BLaER1 treated with 17β-estradiol and CSF1 and Interleukin-3, amounts not matched to agents 10 nM and 100 nM (cell line): ENCODE measurements at regions not wholly inside any gene's neighbourhood (a gene's known extent, or its start where the extent isn't known, plus 50 kb on each side); places are given as distances from the start of the nearest gene placed in this dataset.
"Not testable (repeated sequence)": the region's sequence is repeated elsewhere in the genome, so short reads cannot be mapped to it uniquely, and the experiment has no call there.

Source experiments
- H3K27ac ChIP-seq, 11 experiments: shearing (Covaris generic); formaldehyde crosslinking; 2 replicates each; pipeline ENCODE4 v1.8.1; 2022
- H3K27me3 ChIP-seq, 11 experiments: shearing (Covaris generic); formaldehyde crosslinking; 2 replicates each; pipeline ENCODE4 v1.8.1; 2022
- H3K36me3 ChIP-seq, 11 experiments: shearing (Covaris generic); formaldehyde crosslinking; 2 replicates each; pipeline ENCODE4 v1.8.1; 2022
- H3K4me1 ChIP-seq, 10 experiments: shearing (Covaris generic); formaldehyde crosslinking; 2 replicates each; pipeline ENCODE4 v1.8.1; 2022
- H3K4me2 ChIP-seq, 11 experiments: shearing (Covaris generic); formaldehyde crosslinking; 2 replicates each; pipeline ENCODE4 v1.8.1; 2022
- H3K4me3 ChIP-seq, 10 experiments: shearing (Covaris generic); formaldehyde crosslinking; 2 replicates each; pipeline ENCODE4 v1.8.1; 2022
- H3K9ac ChIP-seq, 11 experiments: shearing (Covaris generic); formaldehyde crosslinking; 2 replicates each; pipeline ENCODE4 v1.8.1; 2022
- H3K9me3 ChIP-seq, 11 experiments: shearing (Covaris generic); formaldehyde crosslinking; replicated peaks in 1 of 11; 2 replicates each; pipeline ENCODE4 v1.8.1; 2022
- H4K20me1 ChIP-seq, 11 experiments: shearing (Covaris generic); formaldehyde crosslinking; 2 replicates each; pipeline ENCODE4 v1.8.1; 2022
- Cebpa-rat ChIP-seq, 11 experiments: shearing (Covaris generic); IDR thresholded peaks; 2 replicates each; pipeline ENCODE4 v1.8.1; 2022

- H3K27ac ChIP-seq = no peak overlapping the region
- H3K9me3 ChIP-seq = no peaks in the 10 kb centered on the region
- no peak overlapping the region for H3K4me2 ChIP-seq
- H3K9ac ChIP-seq = no peak overlapping the region
- H3K4me3 ChIP-seq = no peak overlapping the region
- TF ChIP-seq Cebpa-rat (IDR thresholded peaks at IDR 0.05) = no peak
- no peaks in the 10 kb centered on the region; a peak in 1 of 22 replicates for H4K20me1 ChIP-seq
- no peaks in the 10 kb centered on the region for H3K27me3 ChIP-seq
- no peaks in the 10 kb centered on the region for H3K36me3 ChIP-seq
- H3K4me1 ChIP-seq = peaks cover 0 to 7% (median 0%) of the 10 kb centered on the region in 10 experiments; a peak in 2 of 20 replicates
Observed at GRCh38 chr1:165117482-165117881, 239.0 kb downstream of the LMX1A start.

- Histone ChIP-seq H3K4me3 (no peak overlapping the region), H3K27ac (no peak overlapping the region), H3K9me3 (no peaks in the 10 kb centered on the region), H3K36me3 (no peaks in the 10 kb centered on the region), H3K27me3 (no peaks in the 10 kb centered on the region), H4K20me1 (no peaks in the 10 kb centered on the region; a peak in 1 of 22 replicates), H3K4me2 (no peak overlapping the region), H3K9ac (no peak overlapping the region), H3K4me1 (peaks cover 0 to 7% (median 0%) of the 10 kb centered on the region in 10 experiments; a peak in 2 of 20 replicates)
- TF ChIP-seq Cebpa-rat (IDR thresholded peaks at IDR 0.05) = no peak
Observed at GRCh38 chr1:165116732-165117131, 239.8 kb downstream of the LMX1A start.

- Histone ChIP-seq H3K4me1 (peaks cover 0 to 7% (median 0%) of the 10 kb centered on the region in 10 experiments; a peak in 2 of 20 replicates), H3K27me3 (no peaks in the 10 kb centered on the region), H3K9ac (no peak overlapping the region), H3K4me3 (no peak overlapping the region), H3K36me3 (no peaks in the 10 kb centered on the region), H3K9me3 (no peaks in the 10 kb centered on the region), H3K27ac (no peak overlapping the region), H3K4me2 (no peak overlapping the region), H4K20me1 (no peaks in the 10 kb centered on the region; a peak in 1 of 22 replicates)
- no peak for TF ChIP-seq Cebpa-rat (IDR thresholded peaks at IDR 0.05)
Observed at GRCh38 chr1:165116171-165116570, 240.3 kb downstream of the LMX1A start.

- H3K27ac ChIP-seq = no peak overlapping the region
- H3K4me3 ChIP-seq = no peak overlapping the region
- no peaks in the 10 kb centered on the region for H3K36me3 ChIP-seq
- no peak overlapping the region for H3K4me2 ChIP-seq
- H3K27me3 ChIP-seq = no peaks in the 10 kb centered on the region
- no peaks in the 10 kb centered on the region for H3K9me3 ChIP-seq
- no peak overlapping the region for H3K9ac ChIP-seq
- TF ChIP-seq Cebpa-rat (IDR thresholded peaks at IDR 0.05) = no peak
- peaks cover 0 to 7% (median 0%) of the 10 kb centered on the region in 10 experiments; a peak in 2 of 20 replicates for H3K4me1 ChIP-seq
- no peaks in the 10 kb centered on the region; a peak in 1 of 22 replicates for H4K20me1 ChIP-seq
Observed at GRCh38 chr1:165114889-165115285, 241.6 kb downstream of the LMX1A start.

GRCh38 chr1:165114022-165114888 lies 242.3 kb downstream of the LMX1A start:
- H3K4me2 ChIP-seq = no peak overlapping the region
- no peaks in the 10 kb centered on the region for H3K27me3 ChIP-seq
- no peak for TF ChIP-seq Cebpa-rat (IDR thresholded peaks at IDR 0.05)
- peaks cover 0 to 7% (median 0%) of the 10 kb centered on the region in 10 experiments; a peak in 2 of 20 replicates for H3K4me1 ChIP-seq
- H3K27ac ChIP-seq = no peak overlapping the region
- H4K20me1 ChIP-seq = no peaks in the 10 kb centered on the region; a peak in 1 of 22 replicates
- no peak overlapping the region for H3K9ac ChIP-seq
- no peaks in the 10 kb centered on the region for H3K36me3 ChIP-seq
- H3K4me3 ChIP-seq = no peak overlapping the region
- no peaks in the 10 kb centered on the region; a peak in 1 of 22 replicates for H3K9me3 ChIP-seq

- H3K9me3 ChIP-seq = no peaks in the 10 kb centered on the region; a peak in 1 of 22 replicates
- no peaks in the 10 kb centered on the region for H3K36me3 ChIP-seq
Observed at GRCh38 chr1:165112260-165112659, 244.3 kb downstream of the LMX1A start.

GRCh38 chr1:165109013-165109412 lies 247.5 kb downstream of the LMX1A start:
- TF ChIP-seq Cebpa-rat (IDR thresholded peaks at IDR 0.05) = no peak
- no peaks in the 10 kb centered on the region for H4K20me1 ChIP-seq
- H3K4me2 ChIP-seq = no peak overlapping the region
- H3K27ac ChIP-seq = no peak overlapping the region
- H3K9ac ChIP-seq = no peak overlapping the region
- peaks cover 0 to 9% (median 0%) of the 10 kb centered on the region in 10 experiments; a peak in 2 of 20 replicates for H3K4me1 ChIP-seq
- no peak overlapping the region for H3K4me3 ChIP-seq
- no peaks in the 10 kb centered on the region for H3K27me3 ChIP-seq
- peaks cover 0 to 6% (median 0%) of the 10 kb centered on the region in 11 experiments; a peak in 3 of 22 replicates for H3K9me3 ChIP-seq
- H3K36me3 ChIP-seq = no peaks in the 10 kb centered on the region

More at GRCh38 chr1:165112260-165112659, 244.3 kb downstream of the LMX1A start:
- Histone ChIP-seq H3K4me3 (no peak overlapping the region), H3K4me1 (peaks cover 0 to 7% (median 0%) of the 10 kb centered on the region in 10 experiments; a peak in 2 of 20 replicates), H3K27me3 (no peaks in the 10 kb centered on the region), H3K9ac (no peak overlapping the region), H3K4me2 (no peak overlapping the region), H4K20me1 (no peaks in the 10 kb centered on the region), H3K27ac (no peak overlapping the region)
- no peak for TF ChIP-seq Cebpa-rat (IDR thresholded peaks at IDR 0.05)

GRCh38 chr1:165092542-165093162 lies 263.9 kb downstream of the LMX1A start:
- H4K20me1 ChIP-seq, H3K4me1 ChIP-seq, H3K27ac ChIP-seq, H3K27me3 ChIP-seq, H3K4me2 ChIP-seq, H3K9ac ChIP-seq, H3K36me3 ChIP-seq, H3K4me3 ChIP-seq: not testable (repeated sequence)
- peaks cover 28 to 41% (median 33%) of the 10 kb centered on the region in 11 experiments for H3K9me3 ChIP-seq

- H3K4me1 ChIP-seq = no peaks in the 10 kb centered on the region
- TF ChIP-seq Cebpa-rat (IDR thresholded peaks at IDR 0.05) = no peak
- no peaks in the 10 kb centered on the region for H4K20me1 ChIP-seq
- H3K27me3 ChIP-seq = no peaks in the 10 kb centered on the region
- peaks cover 0 to 23% (median 12%) of the 10 kb centered on the region in 11 experiments; a peak in 7 of 22 replicates for H3K9me3 ChIP-seq
- no peak overlapping the region for H3K4me2 ChIP-seq
- no peak overlapping the region for H3K9ac ChIP-seq
- H3K36me3 ChIP-seq = no peaks in the 10 kb centered on the region
- no peak overlapping the region for H3K27ac ChIP-seq
- H3K4me3 ChIP-seq = no peak overlapping the region
Observed at GRCh38 chr1:165080253-165080896, 276.1 kb downstream of the LMX1A start.
